ENCODE measurements at regions not wholly inside any gene's neighbourhood (a gene's known extent, or its start where the extent isn't known, plus 50 kb on each side); places are given as distances from the start of the nearest gene placed in this dataset.
A peak's percentile ranks its signal among the peaks of the same experiment; 100 is the strongest.

GRCh38 chr6:3545156-3545555, 88.3 kb upstream of the SLC22A23 start:
- no peaks in the 10 kb centered on the region for H4K20me1 ChIP-seq (replicated peaks; ENCODE audit: insufficient read depth)
- no peak overlapping the region for H3K27ac ChIP-seq (ENCODE audit: low read depth)
- H3K79me2 ChIP-seq (replicated peaks; ENCODE audit: insufficient read depth) = no peaks in the 10 kb centered on the region
- no peaks in the 10 kb centered on the region for H3K36me3 ChIP-seq (ENCODE audit: insufficient read depth)
- no peak for DNase-seq (ENCODE audit: low spot score)
- H3F3A ChIP-seq (replicated peaks; ENCODE audit: low read depth) = no peaks in the 10 kb centered on the region
- no peak overlapping the region for H3K4me2 ChIP-seq
- Mint-ChIP-seq H3K4me1 (no peaks in the 10 kb centered on the region), H3K9me3 (peaks cover 4% of the 10 kb centered on the region; the same call in 1 of the 3 replicates), H3K36me3 (ENCODE audit: low read depth) (no peaks in the 10 kb centered on the region; the same call in 2 of the 3 replicates), H3K27me3 (ENCODE audit: insufficient read depth, low read depth, poor library complexity) (peaks cover 10% of the 10 kb centered on the region), H3K4me3 (no peak overlapping the region), H3K27ac (no peak overlapping the region)
- no peaks in the 10 kb centered on the region for H3K4me1 ChIP-seq (ENCODE audit: insufficient read depth)
- no peak for ATAC-seq
- H2AFZ ChIP-seq = no peak overlapping the region
- TF ChIP-seq ZNF114 (CRISPR knock-in tag; IDR thresholded peaks at IDR 0.05) (no peak), STAT1 (IDR thresholded peaks at IDR 0.05; ENCODE audit: unreplicated experiment) (no peak), EZH2 (IDR thresholded peaks at IDR 0.05; ENCODE audit: low read depth, unreplicated experiment) (no peak), JUNB (IDR thresholded peaks at IDR 0.05; ENCODE audit: unreplicated experiment) (no peak), EZH2phosphoT487 (IDR thresholded peaks at IDR 0.05; ENCODE audit: unreplicated experiment) (no peak)
- TF ChIP-seq, protein P1, sequence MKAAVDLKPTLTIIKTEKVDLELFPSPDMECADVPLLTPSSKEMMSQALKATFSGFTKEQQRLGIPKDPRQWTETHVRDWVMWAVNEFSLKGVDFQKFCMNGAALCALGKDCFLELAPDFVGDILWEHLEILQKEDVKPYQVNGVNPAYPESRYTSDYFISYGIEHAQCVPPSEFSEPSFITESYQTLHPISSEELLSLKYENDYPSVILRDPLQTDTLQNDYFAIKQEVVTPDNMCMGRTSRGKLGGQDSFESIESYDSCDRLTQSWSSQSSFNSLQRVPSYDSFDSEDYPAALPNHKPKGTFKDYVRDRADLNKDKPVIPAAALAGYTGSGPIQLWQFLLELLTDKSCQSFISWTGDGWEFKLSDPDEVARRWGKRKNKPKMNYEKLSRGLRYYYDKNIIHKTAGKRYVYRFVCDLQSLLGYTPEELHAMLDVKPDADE (IDR thresholded peaks at IDR 0.05) = no peak
- TF ChIP-seq, protein P2, sequence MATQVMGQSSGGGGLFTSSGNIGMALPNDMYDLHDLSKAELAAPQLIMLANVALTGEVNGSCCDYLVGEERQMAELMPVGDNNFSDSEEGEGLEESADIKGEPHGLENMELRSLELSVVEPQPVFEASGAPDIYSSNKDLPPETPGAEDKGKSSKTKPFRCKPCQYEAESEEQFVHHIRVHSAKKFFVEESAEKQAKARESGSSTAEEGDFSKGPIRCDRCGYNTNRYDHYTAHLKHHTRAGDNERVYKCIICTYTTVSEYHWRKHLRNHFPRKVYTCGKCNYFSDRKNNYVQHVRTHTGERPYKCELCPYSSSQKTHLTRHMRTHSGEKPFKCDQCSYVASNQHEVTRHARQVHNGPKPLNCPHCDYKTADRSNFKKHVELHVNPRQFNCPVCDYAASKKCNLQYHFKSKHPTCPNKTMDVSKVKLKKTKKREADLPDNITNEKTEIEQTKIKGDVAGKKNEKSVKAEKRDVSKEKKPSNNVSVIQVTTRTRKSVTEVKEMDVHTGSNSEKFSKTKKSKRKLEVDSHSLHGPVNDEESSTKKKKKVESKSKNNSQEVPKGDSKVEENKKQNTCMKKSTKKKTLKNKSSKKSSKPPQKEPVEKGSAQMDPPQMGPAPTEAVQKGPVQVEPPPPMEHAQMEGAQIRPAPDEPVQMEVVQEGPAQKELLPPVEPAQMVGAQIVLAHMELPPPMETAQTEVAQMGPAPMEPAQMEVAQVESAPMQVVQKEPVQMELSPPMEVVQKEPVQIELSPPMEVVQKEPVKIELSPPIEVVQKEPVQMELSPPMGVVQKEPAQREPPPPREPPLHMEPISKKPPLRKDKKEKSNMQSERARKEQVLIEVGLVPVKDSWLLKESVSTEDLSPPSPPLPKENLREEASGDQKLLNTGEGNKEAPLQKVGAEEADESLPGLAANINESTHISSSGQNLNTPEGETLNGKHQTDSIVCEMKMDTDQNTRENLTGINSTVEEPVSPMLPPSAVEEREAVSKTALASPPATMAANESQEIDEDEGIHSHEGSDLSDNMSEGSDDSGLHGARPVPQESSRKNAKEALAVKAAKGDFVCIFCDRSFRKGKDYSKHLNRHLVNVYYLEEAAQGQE (IDR thresholded peaks at IDR 0.05; ENCODE audit: unreplicated experiment) = no peak
- no peaks in the 10 kb centered on the region for H3K27me3 ChIP-seq (ENCODE audit: insufficient read depth)
- H3K9me2 ChIP-seq (ENCODE audit: insufficient read depth) = peaks cover 5% of the 10 kb centered on the region; the same call in 1 of the 2 replicates
- H3K4me3 ChIP-seq = no peak overlapping the region

DNA sequence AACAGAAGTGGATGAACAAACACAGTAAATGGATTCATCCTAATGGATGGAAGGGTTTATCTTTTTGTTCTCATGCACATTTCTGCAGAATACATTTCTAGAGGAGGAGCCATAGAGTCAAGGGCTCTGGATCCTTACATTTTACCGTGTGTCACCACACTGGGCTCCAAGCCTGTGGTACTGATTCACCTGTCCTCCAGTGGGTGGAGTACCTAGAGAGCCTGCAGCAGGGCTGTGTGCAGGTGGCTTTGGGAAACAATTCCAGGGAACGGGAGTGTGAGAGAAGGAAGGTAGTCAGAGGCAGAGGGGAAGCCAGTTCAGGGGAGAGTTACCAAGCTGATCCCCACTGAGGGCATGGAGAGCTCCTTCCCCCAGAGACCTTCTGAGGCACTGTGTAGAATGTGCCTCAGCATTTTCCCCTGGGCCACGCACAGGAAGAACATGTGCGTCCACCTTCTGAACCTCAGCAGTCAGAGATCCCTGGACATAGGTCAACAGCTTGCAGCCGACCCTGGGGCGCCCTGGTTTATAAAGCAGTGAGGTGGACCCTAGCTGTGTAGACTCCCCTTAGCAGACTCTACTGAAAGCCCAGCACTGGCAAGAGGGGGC, 85.3 kb upstream of the SLC22A23 start:
- Histone ChIP-seq H3K27ac (ENCODE audit: low read depth) (no peak overlapping the region), H3K36me3 (ENCODE audit: insufficient read depth) (no peaks in the 10 kb centered on the region), H3K9me2 (ENCODE audit: insufficient read depth) (no peaks in the 10 kb centered on the region), H3K4me2 (no peak overlapping the region), H2AFZ (no peak overlapping the region), H3K4me3 (no peak overlapping the region), H3F3A (replicated peaks; ENCODE audit: low read depth) (no peaks in the 10 kb centered on the region), H4K20me1 (replicated peaks; ENCODE audit: insufficient read depth) (no peaks in the 10 kb centered on the region), H3K79me2 (replicated peaks; ENCODE audit: insufficient read depth) (no peaks in the 10 kb centered on the region), H3K27me3 (ENCODE audit: insufficient read depth) (no peaks in the 10 kb centered on the region), H3K4me1 (ENCODE audit: insufficient read depth) (no peaks in the 10 kb centered on the region)
- Mint-ChIP-seq H3K4me1 (no peaks in the 10 kb centered on the region; the same call in 2 of the 3 replicates), H3K9me3 (no peaks in the 10 kb centered on the region), H3K27ac (no peak overlapping the region), H3K27me3 (ENCODE audit: insufficient read depth, low read depth, poor library complexity) (peaks cover 10% of the 10 kb centered on the region), H3K4me3 (no peak overlapping the region), H3K36me3 (ENCODE audit: low read depth) (no peaks in the 10 kb centered on the region)
- DNase-seq (ENCODE audit: low spot score) (no peak), ATAC-seq (peak; percentile 76)
- TF ChIP-seq STAT1 (IDR thresholded peaks at IDR 0.05; ENCODE audit: unreplicated experiment) = no peak
- TF ChIP-seq, protein P3, sequence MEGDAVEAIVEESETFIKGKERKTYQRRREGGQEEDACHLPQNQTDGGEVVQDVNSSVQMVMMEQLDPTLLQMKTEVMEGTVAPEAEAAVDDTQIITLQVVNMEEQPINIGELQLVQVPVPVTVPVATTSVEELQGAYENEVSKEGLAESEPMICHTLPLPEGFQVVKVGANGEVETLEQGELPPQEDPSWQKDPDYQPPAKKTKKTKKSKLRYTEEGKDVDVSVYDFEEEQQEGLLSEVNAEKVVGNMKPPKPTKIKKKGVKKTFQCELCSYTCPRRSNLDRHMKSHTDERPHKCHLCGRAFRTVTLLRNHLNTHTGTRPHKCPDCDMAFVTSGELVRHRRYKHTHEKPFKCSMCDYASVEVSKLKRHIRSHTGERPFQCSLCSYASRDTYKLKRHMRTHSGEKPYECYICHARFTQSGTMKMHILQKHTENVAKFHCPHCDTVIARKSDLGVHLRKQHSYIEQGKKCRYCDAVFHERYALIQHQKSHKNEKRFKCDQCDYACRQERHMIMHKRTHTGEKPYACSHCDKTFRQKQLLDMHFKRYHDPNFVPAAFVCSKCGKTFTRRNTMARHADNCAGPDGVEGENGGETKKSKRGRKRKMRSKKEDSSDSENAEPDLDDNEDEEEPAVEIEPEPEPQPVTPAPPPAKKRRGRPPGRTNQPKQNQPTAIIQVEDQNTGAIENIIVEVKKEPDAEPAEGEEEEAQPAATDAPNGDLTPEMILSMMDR (conservative IDR thresholded peaks at IDR 0.05; ENCODE audit: low read depth in 2 of 2) = 0 out of 4 replicates have a peak, but pooled peaks of 1 of the 2 experiments have one; percentile 7
